ENCODE measurements at regions not wholly inside any gene's neighbourhood (a gene's known extent, or its start where the extent isn't known, plus 50 kb on each side); places are given as distances from the start of the nearest gene placed in this dataset.

GRCh38 chr1:81587426-81587825, 213.3 kb upstream of the ADGRL2 start:
- TF ChIP-seq YY1 (IDR thresholded peaks at IDR 0.05; ENCODE audit: insufficient read depth, insufficient replicate concordance, low read depth, low read length) (no peak), ATF1 (CRISPR knock-in tag; IDR thresholded peaks at IDR 0.05) (no peak), EEA1 (CRISPR knock-in tag; IDR thresholded peaks at IDR 0.05; ENCODE audit: borderline replicate concordance) (no peak), ZNF569 (CRISPR knock-in tag; IDR thresholded peaks at IDR 0.05; ENCODE audit: borderline replicate concordance) (no peak), FOXA1 (IDR thresholded peaks at IDR 0.05) (no peak), FOXA1 (CRISPR knock-in tag; IDR thresholded peaks at IDR 0.05) (no peak), MAF1 (CRISPR knock-in tag; IDR thresholded peaks at IDR 0.05; ENCODE audit: borderline replicate concordance) (no peak), CTCF (CRISPR knock-in tag; IDR thresholded peaks at IDR 0.05) (no peak), TEAD3 (CRISPR knock-in tag; optimal IDR thresholded peaks at IDR 0.05; ENCODE audit: borderline replicate concordance) (no peak), FOXK1 (CRISPR knock-in tag; IDR thresholded peaks at IDR 0.05; ENCODE audit: borderline replicate concordance, low read depth) (no peak), HCFC1 (IDR thresholded peaks at IDR 0.05; ENCODE audit: low read depth, low read length) (no peak), ZNF337 (CRISPR knock-in tag; IDR thresholded peaks at IDR 0.05; ENCODE audit: borderline replicate concordance, low read depth) (no peak), IKZF4 (CRISPR knock-in tag; IDR thresholded peaks at IDR 0.05; ENCODE audit: borderline replicate concordance, low read depth, not compliant biosample characterization) (no peak)

Measured in HepG2 (cell line).